Mucosa of descending colon (tissue), 3 donors: ENCODE measurements at regions not wholly inside any gene's neighbourhood (a gene's known extent, or its start where the extent isn't known, plus 50 kb on each side); places are given as distances from the start of the nearest gene placed in this dataset.

ENCODE experiments used
- ATAC-seq: fragments of 200-7000 bp; cut with Tn5 transposase; one replicate; pipeline ENCODE4 v1.9.1; 2020; ENCODE audit warnings: mild to moderate bottlenecking, moderate library complexity
- DNase-seq, 3 donors: peaks; one replicate each; pipeline ENCODE4 v3.0.0-alpha.2; 2020
- H3K36me3 ChIP-seq: fragments of 200-600 bp; one replicate; pipeline ENCODE4 v1.8.0; 2021; ENCODE audit warnings: low read depth, mild to moderate bottlenecking
- H3K4me1 ChIP-seq: fragments of 200-600 bp; one replicate; pipeline ENCODE4 v1.8.0; 2021; ENCODE audit warnings: low read depth, mild to moderate bottlenecking
- H3K4me3 ChIP-seq: fragments of 200-600 bp; one replicate; pipeline ENCODE4 v1.8.0; 2021; ENCODE audit warnings: mild to moderate bottlenecking
- H3K9me3 ChIP-seq: fragments of 200-600 bp; one replicate; pipeline ENCODE4 v1.8.0; 2021; ENCODE audit warnings: mild to moderate bottlenecking
- CTCF ChIP-seq: fragments of 200-600 bp; IDR thresholded peaks from one replicate; pipeline ENCODE4 v1.8.0; 2022; ENCODE audit warnings: antibody characterized with exemption, mild to moderate bottlenecking
- intact Hi-C, 2 donors: fragments of 100-400 bp; cut with DNase I in 1 of 2; cut with micrococcal nuclease in 1 of 2; formaldehyde crosslinking; loops; one replicate each; pipeline versions ENCODE4 v1.11.0 to v1.11.1; 2022; cut with DNase I, micrococcal nuclease
- donor health status: DM: no; HTN: no; CAD: no; lungs with moderate emphysema.
- donor health status: DM: no; HTN: no; CAD: no.
- donor health status: DM: no; HTN: yes; CAD: no.

GRCh38 chr3:34852844-34853439, 786.4 kb upstream of the ARPP21 start:
- H3K36me3 ChIP-seq, result no peaks in the 10 kb centered on the region
- no peaks in the 10 kb centered on the region for H3K4me1 ChIP-seq
- H3K4me3 ChIP-seq, result no peak overlapping the region
- no peaks in the 10 kb centered on the region for H3K9me3 ChIP-seq
- no peak for DNase-seq
- intact Hi-C loops, result no loop called here
- no peak for ATAC-seq
- TF ChIP-seq CTCF, result no peak

- Histone ChIP-seq H3K36me3 (no peaks in the 10 kb centered on the region), H3K4me1 (no peaks in the 10 kb centered on the region), H3K4me3 (no peak overlapping the region), H3K9me3 (no peaks in the 10 kb centered on the region)
- no peak for DNase-seq
- intact Hi-C loops, result no loop called here
- no peak for ATAC-seq
- TF ChIP-seq CTCF, result no peak
Measured at GRCh38 chr3:34856081-34856947, 783.0 kb upstream of the ARPP21 start.

GRCh38 chr3:34858067-34858660, 781.2 kb upstream of the ARPP21 start:
- H3K9me3 ChIP-seq, result no peaks in the 10 kb centered on the region
- H3K4me1 ChIP-seq, result no peaks in the 10 kb centered on the region
- ATAC-seq (no peak), DNase-seq (no peak)
- no peaks in the 10 kb centered on the region for H3K36me3 ChIP-seq
- intact Hi-C loops, result no loop called here
- no peak for TF ChIP-seq CTCF
- H3K4me3 ChIP-seq, result no peak overlapping the region

- Histone ChIP-seq H3K4me1 (no peaks in the 10 kb centered on the region), H3K36me3 (no peaks in the 10 kb centered on the region), H3K9me3 (no peaks in the 10 kb centered on the region), H3K4me3 (no peak overlapping the region)
- no peak for ATAC-seq
- no peak for DNase-seq
- TF ChIP-seq CTCF, result no peak
- intact Hi-C loops, result no loop called here
Measured at GRCh38 chr3:34859746-34860145, 779.6 kb upstream of the ARPP21 start.

GRCh38 chr3:34862456-34862855, 776.9 kb upstream of the ARPP21 start:
- Histone ChIP-seq H3K4me3 (no peak overlapping the region), H3K4me1 (no peaks in the 10 kb centered on the region), H3K9me3 (no peaks in the 10 kb centered on the region), H3K36me3 (no peaks in the 10 kb centered on the region)
- no peak for ATAC-seq
- no peak for DNase-seq
- intact Hi-C loops, result no loop called here
- TF ChIP-seq CTCF, result no peak
